HG03280 (cell line): ENCODE measurements at regions not wholly inside any gene's neighbourhood (a gene's known extent, or its start where the extent isn't known, plus 50 kb on each side); places are given as distances from the start of the nearest gene placed in this dataset.
"Not testable (repeated sequence)": the region's sequence is repeated elsewhere in the genome, so short reads cannot be mapped to it uniquely, and the experiment has no call there.

Experiments used
- ATAC-seq: cut with Tn5 transposase; IDR thresholded peaks from one replicate; pipeline ENCODE4 v1.9.1; 2021; ENCODE audit warnings: mild to moderate bottlenecking, moderate library complexity; ENCODE audit not compliant: unreplicated experiment

GRCh38 chr17:33873201-33873617 lies 381.9 kb upstream of the CCL2 start:
- no peak for ATAC-seq

GRCh38 chr17:33874617-33875060 lies 380.4 kb upstream of the CCL2 start:
- no peak for ATAC-seq

- ATAC-seq: no peak
These were observed 379.1 kb upstream of the CCL2 start for GRCh38 chr17:33875973-33876372.

GRCh38 chr17:33882273-33882672 lies 372.8 kb upstream of the CCL2 start:
- not testable (repeated sequence) for ATAC-seq

GRCh38 chr17:33882677-33883076 lies 372.4 kb upstream of the CCL2 start:
- not testable (repeated sequence) for ATAC-seq

- ATAC-seq: no peak
These were observed 366.6 kb upstream of the CCL2 start for GRCh38 chr17:33888455-33888854.

- ATAC-seq: no peak
These were observed 366.0 kb upstream of the CCL2 start for GRCh38 chr17:33889040-33889439.

- ATAC-seq: no peak
These were observed 365.3 kb upstream of the CCL2 start for GRCh38 chr17:33889766-33890165.

- no peak for ATAC-seq
These were observed 362.1 kb upstream of the CCL2 start for GRCh38 chr17:33892717-33893591.

GRCh38 chr17:33895491-33895890 lies 359.6 kb upstream of the CCL2 start:
- no peak for ATAC-seq

- ATAC-seq: no peak
These were observed 358.8 kb upstream of the CCL2 start for GRCh38 chr17:33896263-33896662.

GRCh38 chr17:33901085-33901484 lies 354.0 kb upstream of the CCL2 start:
- ATAC-seq: no peak

- ATAC-seq: no peak
These were observed 352.1 kb upstream of the CCL2 start for GRCh38 chr17:33902901-33903449.

GRCh38 chr17:33904476-33904875 lies 350.6 kb upstream of the CCL2 start:
- no peak for ATAC-seq

GRCh38 chr17:33905338-33905800 lies 349.7 kb upstream of the CCL2 start:
- no peak for ATAC-seq

- no peak for ATAC-seq
These were observed 346.6 kb upstream of the CCL2 start for GRCh38 chr17:33908363-33909064.

GRCh38 chr17:33910200-33910857 lies 344.8 kb upstream of the CCL2 start:
- ATAC-seq: no peak

- no peak for ATAC-seq
These were observed 341.0 kb upstream of the CCL2 start for GRCh38 chr17:33914125-33914524.

GRCh38 chr17:33922971-33923370 lies 332.1 kb upstream of the CCL2 start:
- ATAC-seq: no peak

GRCh38 chr17:33924104-33924503 lies 331.0 kb upstream of the CCL2 start:
- ATAC-seq: no peak

GRCh38 chr17:33925649-33926048 lies 329.4 kb upstream of the CCL2 start:
- no peak for ATAC-seq
